ENCODE measurements at regions not wholly inside any gene's neighbourhood (a gene's known extent, or its start where the extent isn't known, plus 50 kb on each side); places are given as distances from the start of the nearest gene placed in this dataset.
"Not testable (repeated sequence)": the region's sequence is repeated elsewhere in the genome, so short reads cannot be mapped to it uniquely, and the experiment has no call there.

- DNase-seq: no peak
These were observed 109.3 kb upstream of the FOXB1 start for GRCh38 chr15:59894835-59895234.

GRCh38 chr15:59892985-59893384 is 111.1 kb upstream of the FOXB1 start:
- no peak for DNase-seq

GRCh38 chr15:59887870-59888269 is 116.2 kb upstream of the FOXB1 start:
- DNase-seq: not testable (repeated sequence)

GRCh38 chr15:59887211-59887610 is 116.9 kb upstream of the FOXB1 start:
- no peak for DNase-seq

GRCh38 chr15:59886441-59886840 is 117.7 kb upstream of the FOXB1 start:
- no peak for DNase-seq

GRCh38 chr15:59885832-59886231 is 118.3 kb upstream of the FOXB1 start:
- DNase-seq: no peak

- no peak for DNase-seq
These were observed 124.4 kb upstream of the FOXB1 start for GRCh38 chr15:59879506-59880265.

GRCh38 chr15:59876140-59876539 is 128.0 kb upstream of the FOXB1 start:
- DNase-seq: no peak

GRCh38 chr15:59873644-59874272 is 130.4 kb upstream of the FOXB1 start:
- DNase-seq: no peak

GRCh38 chr15:59867086-59867855 is 136.8 kb upstream of the FOXB1 start:
- no peak for DNase-seq

- DNase-seq: no peak
These were observed 137.5 kb upstream of the FOXB1 start for GRCh38 chr15:59866642-59867041.

GRCh38 chr15:59862191-59863155 is 141.6 kb upstream of the FOXB1 start:
- DNase-seq: no peak

GRCh38 chr15:59847968-59848367 is 156.1 kb upstream of the FOXB1 start:
- DNase-seq: no peak

GRCh38 chr15:59845942-59846499 is 156.9 kb upstream of the BNIP2 start:
- DNase-seq: no peak

- no peak for DNase-seq
These were observed 154.5 kb upstream of the BNIP2 start for GRCh38 chr15:59843609-59844008.

GRCh38 chr15:59841036-59841435 is 151.9 kb upstream of the BNIP2 start:
- no peak for DNase-seq

GRCh38 chr15:59839906-59840305 is 150.8 kb upstream of the BNIP2 start:
- DNase-seq: no peak

GRCh38 chr15:59838900-59839299 is 149.8 kb upstream of the BNIP2 start:
- DNase-seq: no peak

GRCh38 chr15:59835776-59836175 is 146.7 kb upstream of the BNIP2 start:
- DNase-seq: no peak

GRCh38 chr15:59834528-59834927 is 145.4 kb upstream of the BNIP2 start:
- no peak for DNase-seq

- DNase-seq: no peak
These were observed 144.2 kb upstream of the BNIP2 start for GRCh38 chr15:59833366-59833765.

GRCh38 chr15:59830873-59831272 is 141.8 kb upstream of the BNIP2 start:
- DNase-seq: no peak

All from amniotic stem cell (primary cell).